Peyer's patch (tissue), 4 donors: ENCODE measurements at regions not wholly inside any gene's neighbourhood (a gene's known extent, or its start where the extent isn't known, plus 50 kb on each side); places are given as distances from the start of the nearest gene placed in this dataset.

Source experiments
- DNase-seq, 3 donors: peaks; one replicate each; pipeline ENCODE4 v3.0.0-alpha.2; 2017 to 2019
- H3K27ac ChIP-seq, 4 donors: fragments of 200-600 bp; sonication (generic); one replicate each; pipeline ENCODE4 v1.5.1; 2016 to 2019
- H3K27me3 ChIP-seq, 2 donors: fragments of 200-600 bp; sonication (generic); one replicate each; pipeline ENCODE4 v1.5.1; 2019
- H3K36me3 ChIP-seq, 3 donors: fragments of 200-600 bp; sonication (generic); one replicate each; pipeline ENCODE4 v1.5.1; 2016 to 2019
- H3K4me1 ChIP-seq, 4 donors: fragments of 200-600 bp; sonication (generic); one replicate each; pipeline ENCODE4 v1.5.1; 2016 to 2019
- H3K4me3 ChIP-seq, 4 donors: fragments of 200-600 bp; sonication (generic); 1 replicate in 3 of 4; 2 replicates in 1 of 4; pipeline ENCODE4 v1.5.1; 2016 to 2019; ENCODE audit warnings: mild to moderate bottlenecking in 1 of 4
- H3K9me3 ChIP-seq, 4 donors: fragments of 200-600 bp; sonication (generic); one replicate each; pipeline ENCODE4 v1.5.1; 2016 to 2019; ENCODE audit warnings: mild to moderate bottlenecking in 1 of 4
- POLR2A ChIP-seq, 2 donors: fragments of 450-650 bp; IDR thresholded peaks; one replicate each; pipeline ENCODE4 v1.5.1; 2017; ENCODE audit warnings: antibody characterized with exemption in 2 of 2, mild to moderate bottlenecking in 2 of 2, moderate library complexity in 2 of 2
- TF ChIP-seq, protein P1 (sequence below), 6 experiments: fragments of 450-650 bp in 4 of 6; fragments of 200-600 bp in 2 of 6; sonication (generic) in 1 of 6; IDR thresholded peaks; one replicate each; pipeline ENCODE4 v1.5.1; 2017 to 2019; ENCODE audit warnings: antibody characterized with exemption in 6 of 6, mild to moderate bottlenecking in 3 of 6, moderate library complexity in 1 of 6

DNA sequence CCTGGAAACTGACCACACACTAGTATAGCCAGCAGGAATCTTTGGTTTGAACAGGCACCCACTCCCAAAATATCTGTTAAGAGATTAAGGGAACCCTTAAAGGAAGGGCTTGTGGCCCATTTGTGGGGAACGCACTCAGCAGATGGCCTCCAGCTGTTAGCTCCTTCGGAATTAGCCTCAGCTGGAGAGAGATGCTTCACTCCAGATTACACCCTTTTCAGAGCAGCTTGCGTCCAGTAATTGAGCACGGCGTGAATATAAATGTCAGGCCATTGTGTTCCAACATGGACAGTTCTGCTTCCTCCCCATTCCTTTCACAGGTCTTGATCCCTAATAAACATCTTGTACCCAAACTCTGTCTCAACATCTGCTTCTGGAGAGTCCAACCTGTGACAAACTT lies 397.8 kb downstream of the SEC23A start:
- H3K9me3 ChIP-seq: no peaks in the 10 kb centered on the region
- H3K27ac ChIP-seq: no peak overlapping the region
- H3K4me3 ChIP-seq: no peak overlapping the region
- H3K27me3 ChIP-seq: no peaks in the 10 kb centered on the region
- no peak for DNase-seq
- no peaks in the 10 kb centered on the region for H3K4me1 ChIP-seq
- no peak for TF ChIP-seq POLR2A (IDR thresholded peaks at IDR 0.05)
- TF ChIP-seq, protein P1, sequence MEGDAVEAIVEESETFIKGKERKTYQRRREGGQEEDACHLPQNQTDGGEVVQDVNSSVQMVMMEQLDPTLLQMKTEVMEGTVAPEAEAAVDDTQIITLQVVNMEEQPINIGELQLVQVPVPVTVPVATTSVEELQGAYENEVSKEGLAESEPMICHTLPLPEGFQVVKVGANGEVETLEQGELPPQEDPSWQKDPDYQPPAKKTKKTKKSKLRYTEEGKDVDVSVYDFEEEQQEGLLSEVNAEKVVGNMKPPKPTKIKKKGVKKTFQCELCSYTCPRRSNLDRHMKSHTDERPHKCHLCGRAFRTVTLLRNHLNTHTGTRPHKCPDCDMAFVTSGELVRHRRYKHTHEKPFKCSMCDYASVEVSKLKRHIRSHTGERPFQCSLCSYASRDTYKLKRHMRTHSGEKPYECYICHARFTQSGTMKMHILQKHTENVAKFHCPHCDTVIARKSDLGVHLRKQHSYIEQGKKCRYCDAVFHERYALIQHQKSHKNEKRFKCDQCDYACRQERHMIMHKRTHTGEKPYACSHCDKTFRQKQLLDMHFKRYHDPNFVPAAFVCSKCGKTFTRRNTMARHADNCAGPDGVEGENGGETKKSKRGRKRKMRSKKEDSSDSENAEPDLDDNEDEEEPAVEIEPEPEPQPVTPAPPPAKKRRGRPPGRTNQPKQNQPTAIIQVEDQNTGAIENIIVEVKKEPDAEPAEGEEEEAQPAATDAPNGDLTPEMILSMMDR (IDR thresholded peaks at IDR 0.05): no peak
- no peaks in the 10 kb centered on the region for H3K36me3 ChIP-seq

DNA sequence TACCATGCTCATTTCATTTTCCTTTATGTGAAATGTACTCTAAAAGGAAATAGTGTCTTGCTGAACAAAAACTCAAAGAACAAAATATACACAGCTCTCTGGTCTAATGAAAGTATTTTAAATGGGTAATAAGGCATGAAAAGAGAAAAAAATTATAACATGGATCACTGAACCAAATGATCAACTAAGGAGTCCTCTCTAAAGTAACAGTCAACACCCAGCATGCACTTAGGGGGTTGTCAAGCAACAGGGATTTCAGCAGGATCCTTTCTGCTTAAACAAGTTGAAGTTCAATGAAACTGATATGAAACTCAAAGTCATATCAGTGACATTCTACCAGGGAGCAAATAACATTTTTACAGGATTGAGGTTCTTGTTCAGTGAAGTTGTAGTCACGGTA lies 398.8 kb downstream of the SEC23A start:
- Histone ChIP-seq H3K4me3 (no peak overlapping the region), H3K36me3 (no peaks in the 10 kb centered on the region), H3K27ac (no peak overlapping the region), H3K27me3 (no peaks in the 10 kb centered on the region), H3K9me3 (no peaks in the 10 kb centered on the region), H3K4me1 (no peaks in the 10 kb centered on the region)
- TF ChIP-seq, protein P1 (IDR thresholded peaks at IDR 0.05): no peak
- no peak for TF ChIP-seq POLR2A (IDR thresholded peaks at IDR 0.05)
- DNase-seq: no peak

DNA sequence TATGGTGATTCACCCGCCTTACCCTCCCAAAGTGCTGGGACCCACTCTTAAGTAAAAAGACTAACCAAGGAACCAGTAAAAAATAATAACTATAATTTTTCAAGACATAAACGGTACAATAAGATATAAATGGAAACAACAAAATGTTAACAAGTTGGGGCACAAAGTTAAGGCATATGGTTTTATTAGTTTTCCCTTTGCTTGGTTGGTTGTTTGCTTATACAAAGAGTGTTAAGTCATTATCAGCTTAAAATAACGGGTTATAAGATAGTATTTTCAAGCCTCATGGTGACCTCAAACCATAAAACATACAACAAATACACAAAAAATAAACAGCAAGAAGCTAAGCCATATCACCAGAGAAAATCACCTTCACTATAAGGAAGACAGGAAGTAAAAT lies 406.1 kb downstream of the SEC23A start:
- Histone ChIP-seq H3K4me3 (no peak overlapping the region), H3K36me3 (no peaks in the 10 kb centered on the region)

DNA sequence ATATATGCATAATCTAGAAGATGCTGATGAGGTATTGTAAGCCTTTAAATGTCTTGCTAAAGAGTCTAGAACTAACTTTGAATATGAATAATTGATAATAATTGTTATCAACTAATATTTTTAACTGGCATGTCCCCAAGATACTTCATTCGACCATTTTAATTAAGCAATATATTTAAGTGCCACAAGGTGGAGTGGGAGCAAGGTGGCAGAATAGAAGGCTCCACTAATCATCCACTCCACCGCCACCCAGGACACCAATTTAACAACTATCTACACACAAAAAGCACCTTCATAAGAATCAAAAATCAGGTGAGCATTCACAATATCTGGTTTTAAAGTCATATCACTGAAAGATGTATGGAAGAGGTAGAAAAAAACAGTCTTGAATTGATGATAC lies 409.6 kb downstream of the SEC23A start:
- Histone ChIP-seq H3K4me3 (no peak overlapping the region), H3K36me3 (no peaks in the 10 kb centered on the region), H3K27me3 (no peaks in the 10 kb centered on the region), H3K9me3 (no peaks in the 10 kb centered on the region), H3K27ac (no peak overlapping the region), H3K4me1 (no peaks in the 10 kb centered on the region)
- TF ChIP-seq, protein P1 (IDR thresholded peaks at IDR 0.05): no peak
- no peak for TF ChIP-seq POLR2A (IDR thresholded peaks at IDR 0.05)
- no peak for DNase-seq

More for the DNA sequence above, 406.1 kb downstream of the SEC23A start:
- Histone ChIP-seq H3K27ac (no peak overlapping the region), H3K27me3 (no peaks in the 10 kb centered on the region), H3K4me1 (no peaks in the 10 kb centered on the region), H3K9me3 (no peaks in the 10 kb centered on the region)
- TF ChIP-seq POLR2A (IDR thresholded peaks at IDR 0.05): no peak
- TF ChIP-seq, protein P1 (IDR thresholded peaks at IDR 0.05): no peak
- DNase-seq: no peak

DNA sequence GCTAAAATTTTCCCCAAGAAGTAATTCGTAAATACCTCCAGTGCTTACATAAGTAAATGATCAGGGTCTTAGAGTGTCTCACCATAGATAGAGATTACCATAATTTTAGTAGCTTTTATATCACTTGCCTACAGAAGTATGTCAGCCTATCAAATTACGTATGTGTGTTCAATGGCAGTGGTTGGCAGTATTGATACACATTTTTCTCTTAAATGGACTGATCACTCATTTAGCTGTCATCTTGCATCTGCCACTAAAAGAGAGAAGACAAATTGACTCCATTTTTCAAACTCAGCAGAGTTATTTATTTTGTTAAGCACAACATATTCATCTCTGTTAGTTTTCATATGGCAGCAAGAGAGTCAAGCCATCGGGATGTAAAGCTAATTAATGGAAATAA lies 413.1 kb upstream of the CLEC14A start:
- H3K4me1 ChIP-seq: no peaks in the 10 kb centered on the region
- no peak overlapping the region for H3K27ac ChIP-seq
- no peak overlapping the region for H3K4me3 ChIP-seq
- H3K36me3 ChIP-seq: no peaks in the 10 kb centered on the region
- DNase-seq: no peak
- TF ChIP-seq, protein P1 (IDR thresholded peaks at IDR 0.05): no peak
- TF ChIP-seq POLR2A (IDR thresholded peaks at IDR 0.05): no peak
- H3K9me3 ChIP-seq: no peaks in the 10 kb centered on the region
- no peaks in the 10 kb centered on the region for H3K27me3 ChIP-seq

DNA sequence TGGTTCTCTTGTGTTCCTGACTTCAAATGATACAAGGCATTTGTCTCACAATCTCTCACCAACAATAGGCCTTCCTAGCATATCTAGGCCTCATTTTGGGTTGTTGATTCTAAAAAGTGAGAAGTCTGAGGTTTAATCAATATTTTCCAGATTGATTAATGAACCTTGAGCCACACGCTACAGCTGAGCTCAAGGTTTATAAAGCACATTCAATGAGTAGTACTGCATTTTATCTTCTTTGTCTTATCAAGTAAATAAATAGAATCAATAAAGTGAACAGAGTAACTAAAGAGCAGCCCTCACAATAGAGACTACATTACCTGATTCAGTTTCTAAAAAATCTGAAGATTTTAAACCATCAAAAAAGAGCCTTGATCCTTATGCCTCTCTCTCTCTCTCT lies 407.5 kb upstream of the CLEC14A start:
- Histone ChIP-seq H3K4me1 (no peaks in the 10 kb centered on the region), H3K36me3 (no peaks in the 10 kb centered on the region), H3K27me3 (no peaks in the 10 kb centered on the region), H3K4me3 (no peak overlapping the region), H3K9me3 (no peaks in the 10 kb centered on the region), H3K27ac (no peak overlapping the region)
- TF ChIP-seq POLR2A (IDR thresholded peaks at IDR 0.05): no peak
- TF ChIP-seq, protein P1 (IDR thresholded peaks at IDR 0.05): no peak
- no peak for DNase-seq
